Panc1 (cell line): ENCODE measurements at regions not wholly inside any gene's neighbourhood (a gene's known extent, or its start where the extent isn't known, plus 50 kb on each side); places are given as distances from the start of the nearest gene placed in this dataset.

Experiments
- ATAC-seq: fragments of 200-7000 bp; cut with Tn5 transposase; 2 replicates; pipeline ENCODE4 v1.9.1; 2020; ENCODE audit warnings: mild to moderate bottlenecking, moderate library complexity
- BruUV-seq: library from RNA; stranded (reverse); fragments of 400-500 nt; replicated peaks from 2 replicates; lab custom pipeline; 2021; lab: Mats Ljungman, UMichigan
- CTCF ChIA-PET: fragments of 300-600 bp; sonication (Branson Sonifier 250); formaldehyde crosslinking; loops from one replicate; lab custom pipeline; 2022; ENCODE audit warnings: antibody characterized with exemption; lab: Charles Lee
- POLR2A ChIA-PET: fragments of 300-600 bp; sonication (Branson Sonifier 250); formaldehyde crosslinking; loops from one replicate; lab custom pipeline; 2022; ENCODE audit warnings: antibody characterized with exemption; lab: Charles Lee
- DNase-seq: peaks from one replicate; pipeline ENCODE4 v3.0.0-alpha.2; 2010; ENCODE audit warnings: low read depth, low spot score
- H3K27ac ChIP-seq: 2 replicates; pipeline ENCODE4 v1.5.1; 2011; ENCODE audit warnings: mild to moderate bottlenecking, low read length, inconsistent platforms
- H3K27me3 ChIP-seq: fragments of 200-500 bp; sonication (Bioruptor generic); 2 replicates; pipeline ENCODE4 v1.6.0; 2014; ENCODE audit warnings: low read length, inconsistent platforms; ENCODE audit not compliant: control insufficient read depth, insufficient read depth
- H3K36me3 ChIP-seq: fragments of 200-500 bp; sonication (Bioruptor generic); 2 replicates; pipeline ENCODE4 v1.5.1; 2014; ENCODE audit warnings: inconsistent platforms, mild to moderate bottlenecking, low read length, moderate library complexity; ENCODE audit not compliant: control insufficient read depth, insufficient read depth
- H3K4me1 ChIP-seq: 2 replicates; pipeline ENCODE4 v1.5.1; 2011; ENCODE audit warnings: inconsistent platforms, mild to moderate bottlenecking, low read length, moderate library complexity; ENCODE audit not compliant: control insufficient read depth, insufficient read depth
- H3K4me3 ChIP-seq, 2 experiments: 2 replicates each; pipeline ENCODE4 v1.5.1; 2011 to 2012; ENCODE audit warnings: low read depth in 2 of 2, low read length in 2 of 2, mild to moderate bottlenecking in 2 of 2, inconsistent platforms in 1 of 2, moderate library complexity in 1 of 2
- H3K9me3 ChIP-seq: fragments of 200-500 bp; sonication (Bioruptor generic); 2 replicates; pipeline ENCODE4 v1.5.1; 2014; ENCODE audit warnings: low read depth, mild to moderate bottlenecking, inconsistent platforms, low read length, moderate library complexity; ENCODE audit not compliant: control insufficient read depth, insufficient read depth
- POLR2AphosphoS5 ChIP-seq: IDR thresholded peaks from 2 replicates; pipeline ENCODE4 v1.6.1; 2012; ENCODE audit warnings: mild to moderate bottlenecking, low read depth, low read length, moderate library complexity
- SIN3A ChIP-seq: IDR thresholded peaks from 2 replicates; pipeline ENCODE4 v1.6.1; 2012; ENCODE audit warnings: low read depth, mild to moderate bottlenecking, low read length, moderate library complexity, borderline replicate concordance; ENCODE audit not compliant: insufficient read depth
- TCF7L2 ChIP-seq: IDR thresholded peaks from 2 replicates; pipeline ENCODE4 v1.6.1; 2011; ENCODE audit warnings: mild to moderate bottlenecking, low read depth, low read length, inconsistent platforms
- in situ Hi-C: cut with HindIII; loops from 2 replicates; pipeline ENCODE4 v1.10.0; 2016; ENCODE audit warnings: low sequenced_read_pairs, low pct_unique_long_range_greater_than_20kb
- intact Hi-C: fragments of 100-400 bp; cut with micrococcal nuclease; formaldehyde crosslinking; loops from one replicate; pipeline ENCODE4 v1.10.0; 2022; ENCODE audit not compliant: unreplicated experiment
- TF ChIP-seq, protein P1 (sequence below), 2 experiments: IDR thresholded peaks; 2 replicates each; pipeline ENCODE4 v1.6.1; 2011 to 2012; ENCODE audit warnings: low read depth in 2 of 2, control low read depth in 1 of 2, low read length in 1 of 2, mild to moderate bottlenecking in 1 of 2, moderate library complexity in 1 of 2; ENCODE audit not compliant: insufficient read depth in 1 of 2
- TF ChIP-seq, protein P2 (sequence below): fragments of 450-650 bp; IDR thresholded peaks from 2 replicates; pipeline ENCODE4 v1.5.1; 2017; ENCODE audit warnings: mild to moderate bottlenecking

DNA sequence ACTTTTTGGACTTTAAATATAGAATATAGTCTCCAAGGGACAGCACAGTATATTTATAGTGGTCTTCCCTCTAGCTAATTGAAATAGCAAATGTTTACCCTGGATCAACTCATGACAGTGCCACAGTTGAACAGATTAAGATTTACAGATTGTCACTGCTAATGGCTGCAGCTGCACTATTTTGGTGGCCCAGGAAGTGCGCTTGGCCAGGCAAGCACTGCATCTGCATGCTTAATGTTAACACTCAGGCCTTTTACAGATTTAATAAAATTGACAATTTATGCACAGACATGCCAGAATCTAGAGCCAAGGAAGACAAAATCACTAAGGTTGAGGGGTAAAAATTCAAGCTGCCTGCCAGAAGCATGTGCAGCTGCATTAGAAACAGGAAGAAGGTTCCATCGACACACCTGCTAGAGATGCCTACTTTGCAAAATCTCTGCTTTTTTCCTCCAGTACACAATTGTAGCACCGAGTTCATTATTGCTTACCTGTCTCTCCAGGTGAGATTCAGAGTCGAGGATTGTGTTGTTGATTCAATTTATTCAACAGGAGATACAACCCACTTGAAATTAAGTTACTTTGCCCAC, 1042.3 kb upstream of the NRXN1 start:
- no peaks in the 10 kb centered on the region for H3K27me3 ChIP-seq
- CTCF ChIA-PET = no interaction called here
- POLR2A ChIA-PET = no interaction called here
- no peak overlapping the region for H3K4me3 ChIP-seq
- no peaks in the 10 kb centered on the region for H3K9me3 ChIP-seq
- H3K4me1 ChIP-seq = no peaks in the 10 kb centered on the region
- no peaks in the 10 kb centered on the region for H3K36me3 ChIP-seq
- no TSS peak for BruUV-seq
- intact Hi-C loops (no loop called here), in situ Hi-C loops (no loop called here)
- ATAC-seq (no peak), DNase-seq (no peak)
- H3K27ac ChIP-seq = no peak overlapping the region
- TF ChIP-seq, protein P1, sequence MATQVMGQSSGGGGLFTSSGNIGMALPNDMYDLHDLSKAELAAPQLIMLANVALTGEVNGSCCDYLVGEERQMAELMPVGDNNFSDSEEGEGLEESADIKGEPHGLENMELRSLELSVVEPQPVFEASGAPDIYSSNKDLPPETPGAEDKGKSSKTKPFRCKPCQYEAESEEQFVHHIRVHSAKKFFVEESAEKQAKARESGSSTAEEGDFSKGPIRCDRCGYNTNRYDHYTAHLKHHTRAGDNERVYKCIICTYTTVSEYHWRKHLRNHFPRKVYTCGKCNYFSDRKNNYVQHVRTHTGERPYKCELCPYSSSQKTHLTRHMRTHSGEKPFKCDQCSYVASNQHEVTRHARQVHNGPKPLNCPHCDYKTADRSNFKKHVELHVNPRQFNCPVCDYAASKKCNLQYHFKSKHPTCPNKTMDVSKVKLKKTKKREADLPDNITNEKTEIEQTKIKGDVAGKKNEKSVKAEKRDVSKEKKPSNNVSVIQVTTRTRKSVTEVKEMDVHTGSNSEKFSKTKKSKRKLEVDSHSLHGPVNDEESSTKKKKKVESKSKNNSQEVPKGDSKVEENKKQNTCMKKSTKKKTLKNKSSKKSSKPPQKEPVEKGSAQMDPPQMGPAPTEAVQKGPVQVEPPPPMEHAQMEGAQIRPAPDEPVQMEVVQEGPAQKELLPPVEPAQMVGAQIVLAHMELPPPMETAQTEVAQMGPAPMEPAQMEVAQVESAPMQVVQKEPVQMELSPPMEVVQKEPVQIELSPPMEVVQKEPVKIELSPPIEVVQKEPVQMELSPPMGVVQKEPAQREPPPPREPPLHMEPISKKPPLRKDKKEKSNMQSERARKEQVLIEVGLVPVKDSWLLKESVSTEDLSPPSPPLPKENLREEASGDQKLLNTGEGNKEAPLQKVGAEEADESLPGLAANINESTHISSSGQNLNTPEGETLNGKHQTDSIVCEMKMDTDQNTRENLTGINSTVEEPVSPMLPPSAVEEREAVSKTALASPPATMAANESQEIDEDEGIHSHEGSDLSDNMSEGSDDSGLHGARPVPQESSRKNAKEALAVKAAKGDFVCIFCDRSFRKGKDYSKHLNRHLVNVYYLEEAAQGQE (IDR thresholded peaks at IDR 0.05; ENCODE audit: insufficient read depth in 1 of 2, low read depth in 2 of 2, low read length in 1 of 2) = no peak
- TF ChIP-seq, protein P2, sequence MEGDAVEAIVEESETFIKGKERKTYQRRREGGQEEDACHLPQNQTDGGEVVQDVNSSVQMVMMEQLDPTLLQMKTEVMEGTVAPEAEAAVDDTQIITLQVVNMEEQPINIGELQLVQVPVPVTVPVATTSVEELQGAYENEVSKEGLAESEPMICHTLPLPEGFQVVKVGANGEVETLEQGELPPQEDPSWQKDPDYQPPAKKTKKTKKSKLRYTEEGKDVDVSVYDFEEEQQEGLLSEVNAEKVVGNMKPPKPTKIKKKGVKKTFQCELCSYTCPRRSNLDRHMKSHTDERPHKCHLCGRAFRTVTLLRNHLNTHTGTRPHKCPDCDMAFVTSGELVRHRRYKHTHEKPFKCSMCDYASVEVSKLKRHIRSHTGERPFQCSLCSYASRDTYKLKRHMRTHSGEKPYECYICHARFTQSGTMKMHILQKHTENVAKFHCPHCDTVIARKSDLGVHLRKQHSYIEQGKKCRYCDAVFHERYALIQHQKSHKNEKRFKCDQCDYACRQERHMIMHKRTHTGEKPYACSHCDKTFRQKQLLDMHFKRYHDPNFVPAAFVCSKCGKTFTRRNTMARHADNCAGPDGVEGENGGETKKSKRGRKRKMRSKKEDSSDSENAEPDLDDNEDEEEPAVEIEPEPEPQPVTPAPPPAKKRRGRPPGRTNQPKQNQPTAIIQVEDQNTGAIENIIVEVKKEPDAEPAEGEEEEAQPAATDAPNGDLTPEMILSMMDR = no peak
- TF ChIP-seq POLR2AphosphoS5 (no peak), SIN3A (no peak), TCF7L2 (no peak)

DNA sequence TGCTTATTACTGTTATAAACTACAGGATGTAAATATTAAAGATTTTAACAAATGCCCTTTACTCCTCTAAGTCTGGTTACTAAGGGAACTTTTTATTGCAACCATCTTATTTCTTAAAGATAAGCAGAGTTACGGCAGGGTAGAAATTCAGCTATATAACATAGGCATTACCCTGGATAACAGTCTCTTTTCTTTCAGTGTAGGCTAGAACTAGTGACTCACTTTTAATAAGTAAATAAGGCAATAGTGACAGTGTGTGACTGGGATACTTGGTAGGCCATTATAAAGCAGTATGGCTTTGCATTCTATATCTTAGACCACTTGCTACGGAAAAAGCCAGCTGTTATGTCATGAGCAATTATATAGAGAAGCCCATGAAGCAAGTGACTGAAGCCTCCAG, 1041.0 kb upstream of the NRXN1 start:
- in situ Hi-C loops = no loop called here
- TF ChIP-seq TCF7L2 = no peak
- TF ChIP-seq SIN3A = no peak
- TF ChIP-seq, protein P2 = no peak
- TF ChIP-seq POLR2AphosphoS5 = no peak
- TF ChIP-seq, protein P1 (IDR thresholded peaks at IDR 0.05; ENCODE audit: insufficient read depth in 1 of 2, low read depth in 2 of 2, low read length in 1 of 2) = no peak
- H3K4me1 ChIP-seq = no peaks in the 10 kb centered on the region
- no peak for ATAC-seq
- no peaks in the 10 kb centered on the region for H3K9me3 ChIP-seq
- no peaks in the 10 kb centered on the region for H3K27me3 ChIP-seq
- H3K4me3 ChIP-seq = no peak overlapping the region
- no peaks in the 10 kb centered on the region for H3K36me3 ChIP-seq
- ChIA-PET CTCF (no interaction called here), POLR2A (no interaction called here)
- no peak for DNase-seq
- no TSS peak for BruUV-seq
- intact Hi-C loops = no loop called here
- H3K27ac ChIP-seq = no peak overlapping the region
